ENCODE measurements at regions not wholly inside any gene's neighbourhood (a gene's known extent, or its start where the extent isn't known, plus 50 kb on each side); places are given as distances from the start of the nearest gene placed in this dataset.

DNA sequence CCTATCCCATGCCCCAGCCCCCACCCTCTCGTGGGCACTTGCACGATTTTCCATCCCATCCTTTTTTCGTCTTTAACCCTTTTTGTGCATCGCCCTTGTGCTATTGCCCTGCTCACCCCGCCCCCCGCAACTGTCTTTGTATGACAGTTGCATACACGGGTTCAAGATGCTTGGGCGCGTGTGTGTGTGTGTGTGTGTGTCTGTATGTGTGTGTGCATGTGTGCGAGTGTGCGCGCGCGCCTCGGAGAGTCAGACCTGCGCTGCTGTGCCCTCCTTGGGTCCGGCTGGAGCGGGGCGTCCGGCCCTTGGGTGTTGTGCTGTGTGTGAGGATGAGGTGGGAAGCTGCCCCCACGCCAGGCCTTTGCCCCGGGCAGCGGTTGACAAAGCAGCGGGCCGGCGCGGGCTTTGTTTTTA lies 230.7 kb downstream of the HAUS1 start:
- H3K4me1 ChIP-seq (replicated peaks in 1 of 4; ENCODE audit: control insufficient read depth in 3 of 4, insufficient read depth in 4 of 4, low read length in 3 of 4), result peaks cover 6 to 28% (median 16%) of the 10 kb centered on the region in 4 experiments
- no peak overlapping the region; the same call in 1 of the 2 replicates for H2BK12ac ChIP-seq (ENCODE audit: low read depth, low read length)
- H3K27ac ChIP-seq (ENCODE audit: low read depth, low read length), result no peak overlapping the region
- no peak overlapping the region for H2BK20ac ChIP-seq (ENCODE audit: low read length)
- H3K23me2 ChIP-seq (ENCODE audit: low read depth, low read length), result peaks cover 14% of the 10 kb centered on the region
- POLR2A ChIA-PET (ENCODE audit: partially characterized antibody), result interaction anchor here (0.7 to 4.8 kb wide), 11 partner anchors 9 to 194 kb away, joined by 3 to 24 read pairs (median 4); a partner anchor contains a TSS
- H3K23ac ChIP-seq (ENCODE audit: insufficient read length), result no peak overlapping the region
- peak overlapping the region; percentile 67 to 89 (median 75) for H3K4me3 ChIP-seq (ENCODE audit: extremely low read depth in 1 of 4, insufficient read depth in 2 of 4, low read depth in 3 of 4, low read length in 4 of 4)
- 1% methylated on average over 27 of the region's 27 CpGs; no CpG with 5 or more reads in 1 of the 2 experiments for WGBS, 2 experiments (ENCODE audit: extremely low coverage in 1 of 2, insufficient coverage in 1 of 2, insufficient read length in 1 of 2, insufficient replicate concordance in 2 of 2, low coverage in 1 of 2, low lambda C conversion rate in 2 of 2, missing lambda C conversion rate in 1 of 2)
- H2BK120ac ChIP-seq (replicated peaks; ENCODE audit: low read depth, low read length), result no peak overlapping the region
- peaks cover 0 to 22% (median 14%) of the 10 kb centered on the region in 4 experiments; a peak in 5 of 7 replicates for H3K27me3 ChIP-seq (replicated peaks in 1 of 4; ENCODE audit: control insufficient read depth in 3 of 4, extremely low read depth in 1 of 4, insufficient read depth in 3 of 4, low read length in 3 of 4)
- H4K5ac ChIP-seq (ENCODE audit: insufficient read length, low read depth, low read length), result no peak overlapping the region
- no peak for FAIRE-seq
- 0 out of 2 replicates have a peak overlapping the region, but pooled peaks have one; percentile 41 for H3K18ac ChIP-seq (ENCODE audit: extremely low read depth, low read length)
- no peak overlapping the region for H2AK5ac ChIP-seq (ENCODE audit: low read depth, low read length)
- peak in 1 of 2 experiments; percentile 62 for DNase-seq (ENCODE audit: low read depth in 1 of 2, low spot score in 2 of 2)
- CTCF ChIA-PET (ENCODE audit: partially characterized antibody), result interaction anchor here (0.8 to 19.4 kb wide), 11 partner anchors 17 to 220 kb away, joined by 3 to 196 read pairs (median 4); a partner anchor contains a TSS
- no peak overlapping the region; the same call in 1 of the 2 replicates for H4K8ac ChIP-seq (ENCODE audit: extremely low read depth, insufficient read depth, low read length)
- H2BK5ac ChIP-seq (ENCODE audit: low read depth, low read length), result peak overlapping the region; percentile 6; the same call in 1 of the 2 replicates
- H3K79me1 ChIP-seq (ENCODE audit: low read depth, low read length), result peaks cover 3% of the 10 kb centered on the region; the same call in 1 of the 2 replicates
- H3K4ac ChIP-seq (replicated peaks; ENCODE audit: insufficient read length, low read depth, low read length), result no peak overlapping the region
- H3K36me3 ChIP-seq (ENCODE audit: control insufficient read depth in 2 of 4, insufficient read depth in 4 of 4, low read length in 3 of 4), result no peaks in the 10 kb centered on the region
- H3K4me2 ChIP-seq (ENCODE audit: insufficient read depth in 1 of 2, low read depth in 2 of 2, low read length in 2 of 2), result peak overlapping the region; percentile 97 to 100
- H2BK15ac ChIP-seq (ENCODE audit: low read length), result no peak overlapping the region
- no peaks in the 10 kb centered on the region for H3K9me3 ChIP-seq (ENCODE audit: insufficient read depth in 2 of 2, low read depth in 1 of 2, low read length in 1 of 2)
- no peak overlapping the region for H3K14ac ChIP-seq (ENCODE audit: insufficient read length)
- no peak overlapping the region for H2AFZ ChIP-seq (ENCODE audit: low read length)
- no peak overlapping the region for H3K56ac ChIP-seq (replicated peaks; ENCODE audit: insufficient read length, low read depth, low read length)
- H3K9ac ChIP-seq (replicated peaks in 1 of 4; ENCODE audit: extremely low read depth in 1 of 4, low read depth in 3 of 4, low read length in 3 of 4), result peak overlapping the region in 3 of 4 experiments; percentile 21 to 52 (median 52); a peak in 4 of 7 replicates
- H4K91ac ChIP-seq (replicated peaks; ENCODE audit: insufficient read length, low read length), result peak overlapping the region; percentile 32
- H4K20me1 ChIP-seq (replicated peaks in 1 of 2; ENCODE audit: control insufficient read depth in 1 of 2, insufficient read depth in 2 of 2, low read length in 2 of 2), result no peaks in the 10 kb centered on the region
- H3K79me2 ChIP-seq (ENCODE audit: control insufficient read depth in 1 of 2, insufficient read depth in 2 of 2, low read length in 2 of 2), result peaks cover 0 to 29% of the 10 kb centered on the region in 2 experiments; a peak in 2 of 4 replicates
- TF ChIP-seq SIN3A (conservative IDR thresholded peaks at IDR 0.05 in 1 of 2, IDR thresholded peaks at IDR 0.05 in 1 of 2; ENCODE audit: low read depth in 1 of 2, low read length in 2 of 2) (peak in 1 of 2 experiments; percentile 28; a peak in 1 of 4 replicates), HDAC6 (IDR thresholded peaks at IDR 0.05; ENCODE audit: low read depth, low read length) (no peak), RBBP5 (IDR thresholded peaks at IDR 0.05; ENCODE audit: borderline replicate concordance, low read depth, low read length) (peak; percentile 73), SAP30 (IDR thresholded peaks at IDR 0.05; ENCODE audit: insufficient read depth, insufficient replicate concordance, low read length) (peak; percentile 84), CBX5 (IDR thresholded peaks at IDR 0.05; ENCODE audit: low read depth, low read length) (no peak), TAF7 (optimal IDR thresholded peaks at IDR 0.05; ENCODE audit: borderline replicate concordance, low read depth, low read length) (no peak), KDM4A (IDR thresholded peaks at IDR 0.05; ENCODE audit: low read depth, low read length, severe bottlenecking) (peak; percentile 60)
- TF ChIP-seq, protein P1, sequence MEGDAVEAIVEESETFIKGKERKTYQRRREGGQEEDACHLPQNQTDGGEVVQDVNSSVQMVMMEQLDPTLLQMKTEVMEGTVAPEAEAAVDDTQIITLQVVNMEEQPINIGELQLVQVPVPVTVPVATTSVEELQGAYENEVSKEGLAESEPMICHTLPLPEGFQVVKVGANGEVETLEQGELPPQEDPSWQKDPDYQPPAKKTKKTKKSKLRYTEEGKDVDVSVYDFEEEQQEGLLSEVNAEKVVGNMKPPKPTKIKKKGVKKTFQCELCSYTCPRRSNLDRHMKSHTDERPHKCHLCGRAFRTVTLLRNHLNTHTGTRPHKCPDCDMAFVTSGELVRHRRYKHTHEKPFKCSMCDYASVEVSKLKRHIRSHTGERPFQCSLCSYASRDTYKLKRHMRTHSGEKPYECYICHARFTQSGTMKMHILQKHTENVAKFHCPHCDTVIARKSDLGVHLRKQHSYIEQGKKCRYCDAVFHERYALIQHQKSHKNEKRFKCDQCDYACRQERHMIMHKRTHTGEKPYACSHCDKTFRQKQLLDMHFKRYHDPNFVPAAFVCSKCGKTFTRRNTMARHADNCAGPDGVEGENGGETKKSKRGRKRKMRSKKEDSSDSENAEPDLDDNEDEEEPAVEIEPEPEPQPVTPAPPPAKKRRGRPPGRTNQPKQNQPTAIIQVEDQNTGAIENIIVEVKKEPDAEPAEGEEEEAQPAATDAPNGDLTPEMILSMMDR (IDR thresholded peaks at IDR 0.05; ENCODE audit: control extremely low read depth in 1 of 3, insufficient read depth in 1 of 3, low read depth in 1 of 3, low read length in 3 of 3), result no peak
- TF ChIP-seq, protein P2, sequence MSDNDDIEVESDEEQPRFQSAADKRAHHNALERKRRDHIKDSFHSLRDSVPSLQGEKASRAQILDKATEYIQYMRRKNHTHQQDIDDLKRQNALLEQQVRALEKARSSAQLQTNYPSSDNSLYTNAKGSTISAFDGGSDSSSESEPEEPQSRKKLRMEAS (IDR thresholded peaks at IDR 0.05), result peak; percentile 53; the same call in 1 of the 2 replicates

Data from H1 (cell line).